DND-41 (cell line): ENCODE measurements at regions not wholly inside any gene's neighbourhood (a gene's known extent, or its start where the extent isn't known, plus 50 kb on each side); places are given as distances from the start of the nearest gene placed in this dataset.

Source experiments
- ATAC-seq: fragments of 200-7000 bp; cut with Tn5 transposase; 3 replicates; pipeline ENCODE4 v1.9.1; 2021; ENCODE audit warnings: low read depth; ENCODE audit not compliant: insufficient read depth
- DNase-seq: peaks from one replicate; pipeline ENCODE4 v3.0.0-alpha.2; 2020
- H2AFZ ChIP-seq: 2 replicates; pipeline ENCODE4 v1.6.0; 2012; ENCODE audit warnings: low read depth, low read length
- H3K27ac ChIP-seq: 2 replicates; pipeline ENCODE4 v1.5.1; 2012; ENCODE audit warnings: low read length, inconsistent platforms
- H3K27me3 ChIP-seq: fragments of 200-600 bp; sonication (generic); 2 replicates; pipeline ENCODE4 v1.6.0; 2012; ENCODE audit warnings: low read length, mild to moderate bottlenecking, inconsistent platforms; ENCODE audit not compliant: insufficient read depth, poor library complexity
- H3K36me3 ChIP-seq: 2 replicates; pipeline ENCODE4 v1.5.1; 2012; ENCODE audit warnings: low read length, inconsistent platforms; ENCODE audit not compliant: insufficient read depth
- H3K4me1 ChIP-seq: 2 replicates; pipeline ENCODE4 v1.5.1; 2012; ENCODE audit warnings: mild to moderate bottlenecking, low read length; ENCODE audit not compliant: insufficient read depth
- H3K4me2 ChIP-seq: 2 replicates; pipeline ENCODE4 v1.6.0; 2012; ENCODE audit warnings: mild to moderate bottlenecking, moderate library complexity, low read length, inconsistent platforms; ENCODE audit not compliant: insufficient read depth
- H3K4me3 ChIP-seq, 2 experiments: fragments of 200-600 bp in 1 of 2; shearing (Covaris generic) in 1 of 2; 2 replicates each; pipeline ENCODE4 v1.5.1; 2012 to 2016; ENCODE audit warnings: inconsistent platforms in 2 of 2, low read length in 2 of 2, mild to moderate bottlenecking in 2 of 2, low read depth in 1 of 2, moderate library complexity in 1 of 2
- H3K79me2 ChIP-seq: 2 replicates; pipeline ENCODE4 v1.6.0; 2012; ENCODE audit warnings: low read length, inconsistent platforms; ENCODE audit not compliant: insufficient read depth
- H3K9ac ChIP-seq: 2 replicates; pipeline ENCODE4 v1.6.0; 2012; ENCODE audit warnings: low read depth, mild to moderate bottlenecking, inconsistent platforms, low read length, moderate library complexity
- H3K9me3 ChIP-seq: 2 replicates; pipeline ENCODE4 v1.5.1; 2012; ENCODE audit warnings: low read length, moderate library complexity, mild to moderate bottlenecking, inconsistent platforms; ENCODE audit not compliant: insufficient read depth, severe bottlenecking
- H4K20me1 ChIP-seq: 2 replicates; pipeline ENCODE4 v1.6.0; 2012; ENCODE audit warnings: low read length; ENCODE audit not compliant: insufficient read depth
- CTCF ChIP-seq: IDR thresholded peaks from 2 replicates; pipeline ENCODE4 v1.5.1; 2012; ENCODE audit warnings: borderline replicate concordance, low read length, moderate library complexity, mild to moderate bottlenecking; ENCODE audit not compliant: poor library complexity, severe bottlenecking; ENCODE audit errors: extremely low read depth
- EZH2 ChIP-seq: IDR thresholded peaks from 3 replicates; pipeline ENCODE4 v1.6.1; 2012; ENCODE audit warnings: borderline replicate concordance, low read depth, mild to moderate bottlenecking, moderate library complexity, low read length, inconsistent platforms; ENCODE audit not compliant: severe bottlenecking

GRCh38 chr13:26973946-26974345, 197.7 kb downstream of the USP12 start:
- Histone ChIP-seq H3K4me1 (no peaks in the 10 kb centered on the region), H3K27me3 (no peaks in the 10 kb centered on the region)

GRCh38 chr13:26973295-26973694, 198.3 kb downstream of the USP12 start:
- Histone ChIP-seq H3K79me2 (no peaks in the 10 kb centered on the region), H3K9ac (no peak overlapping the region), H3K27me3 (no peaks in the 10 kb centered on the region), H3K36me3 (no peaks in the 10 kb centered on the region), H3K9me3 (no peaks in the 10 kb centered on the region), H4K20me1 (0 out of 2 replicates have a peak, but pooled peaks cover 4% of the 10 kb centered on the region), H3K4me1 (no peaks in the 10 kb centered on the region), H3K4me3 (no peak overlapping the region), H3K27ac (no peak overlapping the region), H2AFZ (no peak overlapping the region), H3K4me2 (no peak overlapping the region)
- ATAC-seq, result no peak
- no peak for DNase-seq
- TF ChIP-seq CTCF (no peak), EZH2 (no peak)

More at GRCh38 chr13:26973946-26974345, 197.7 kb downstream of the USP12 start:
- ATAC-seq (no peak), DNase-seq (no peak)
- Histone ChIP-seq H3K9ac (no peak overlapping the region), H4K20me1 (0 out of 2 replicates have a peak, but pooled peaks cover 4% of the 10 kb centered on the region), H3K27ac (no peak overlapping the region), H3K4me2 (no peak overlapping the region), H3K9me3 (no peaks in the 10 kb centered on the region), H2AFZ (no peak overlapping the region), H3K4me3 (no peak overlapping the region), H3K36me3 (no peaks in the 10 kb centered on the region), H3K79me2 (no peaks in the 10 kb centered on the region)
- no peak for TF ChIP-seq CTCF
- no peak for TF ChIP-seq EZH2

- Histone ChIP-seq H3K9me3 (no peaks in the 10 kb centered on the region), H3K27me3 (no peaks in the 10 kb centered on the region), H3K4me1 (no peaks in the 10 kb centered on the region), H3K27ac (no peak overlapping the region), H3K9ac (no peak overlapping the region), H3K79me2 (no peaks in the 10 kb centered on the region), H3K4me3 (no peak overlapping the region), H4K20me1 (0 out of 2 replicates have a peak, but pooled peaks cover 4% of the 10 kb centered on the region), H3K36me3 (no peaks in the 10 kb centered on the region), H3K4me2 (no peak overlapping the region), H2AFZ (no peak overlapping the region)
- ATAC-seq (peak; percentile 55), DNase-seq (peak; percentile 10)
- TF ChIP-seq EZH2, result no peak
- TF ChIP-seq CTCF, result peak; percentile 54
Observed at GRCh38 chr13:26971990-26972887, 199.4 kb downstream of the USP12 start.
